Ishikawa (cell line): ENCODE measurements at regions not wholly inside any gene's neighbourhood (a gene's known extent, or its start where the extent isn't known, plus 50 kb on each side); places are given as distances from the start of the nearest gene placed in this dataset.

Source experiments
- CEBPB ChIP-seq: IDR thresholded peaks from 2 replicates; pipeline ENCODE4 v1.6.1; 2012
- CREB1 ChIP-seq: IDR thresholded peaks from 2 replicates; pipeline ENCODE4 v1.6.1; 2012; ENCODE audit warnings: low read depth
- EGR1 ChIP-seq: IDR thresholded peaks from 2 replicates; pipeline ENCODE4 v1.6.1; 2012
- EP300 ChIP-seq: IDR thresholded peaks from 2 replicates; pipeline ENCODE4 v1.6.1; 2012; ENCODE audit warnings: borderline replicate concordance
- FOXM1 ChIP-seq: IDR thresholded peaks from 2 replicates; pipeline ENCODE4 v1.6.1; 2012; ENCODE audit warnings: low read depth, borderline replicate concordance
- MAX ChIP-seq: IDR thresholded peaks from 2 replicates; pipeline ENCODE4 v1.6.1; 2012
- NFIC ChIP-seq: IDR thresholded peaks from 2 replicates; pipeline ENCODE4 v1.6.1; 2012
- RAD21 ChIP-seq: IDR thresholded peaks from 2 replicates; pipeline ENCODE4 v1.6.1; 2012; ENCODE audit warnings: low read depth
- REST ChIP-seq: IDR thresholded peaks from 2 replicates; pipeline ENCODE4 v1.6.1; 2012; ENCODE audit warnings: low read depth, mild to moderate bottlenecking
- TAF1 ChIP-seq: IDR thresholded peaks from 2 replicates; pipeline ENCODE4 v1.6.1; 2012; ENCODE audit warnings: low read depth, mild to moderate bottlenecking
- TCF12 ChIP-seq: IDR thresholded peaks from 2 replicates; pipeline ENCODE4 v1.6.1; 2012; ENCODE audit warnings: low read depth
- TEAD4 ChIP-seq: IDR thresholded peaks from 2 replicates; pipeline ENCODE4 v1.6.1; 2012
- USF1 ChIP-seq: IDR thresholded peaks from 2 replicates; pipeline ENCODE4 v1.6.1; 2012
- YY1 ChIP-seq: IDR thresholded peaks from 2 replicates; pipeline ENCODE4 v1.6.1; 2012; ENCODE audit warnings: low read depth
- ZBTB7A ChIP-seq: IDR thresholded peaks from 2 replicates; pipeline ENCODE4 v1.6.1; 2012; ENCODE audit warnings: low read depth

- TF ChIP-seq FOXM1 (no peak), USF1 (no peak), TCF12 (no peak), TAF1 (no peak), TEAD4 (no peak), CEBPB (no peak), CREB1 (no peak), EP300 (no peak), REST (no peak), NFIC (no peak), YY1 (no peak), RAD21 (no peak), EGR1 (no peak), MAX (no peak), ZBTB7A (no peak)
Measured at GRCh38 chr3:153285194-153285641, 123.2 kb downstream of the RAP2B start.

DNA sequence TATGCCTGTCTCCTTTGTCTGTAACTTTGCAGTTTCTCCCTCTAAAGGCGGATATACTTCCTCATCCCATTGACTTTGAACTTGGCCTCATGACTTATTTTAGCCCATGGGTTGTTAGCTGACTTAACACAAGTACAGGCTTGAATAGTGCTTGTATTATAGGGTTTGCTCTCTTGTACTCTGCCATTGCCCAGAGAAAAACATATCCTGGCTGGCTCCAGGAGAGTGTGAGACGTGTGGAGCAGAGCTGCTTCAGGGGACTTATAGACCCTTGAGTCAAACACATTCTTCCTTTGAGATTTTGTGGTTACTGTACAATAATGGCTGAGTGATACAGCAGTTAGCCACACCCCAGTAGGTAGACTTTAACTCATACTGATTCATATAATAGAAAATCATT lies 124.0 kb downstream of the RAP2B start:
- no peak for TF ChIP-seq CEBPB
- TF ChIP-seq EGR1: no peak
- TF ChIP-seq EP300: no peak
- no peak for TF ChIP-seq CREB1
- TF ChIP-seq TCF12: no peak
- TF ChIP-seq NFIC: no peak
- no peak for TF ChIP-seq YY1
- no peak for TF ChIP-seq TAF1
- no peak for TF ChIP-seq RAD21
- TF ChIP-seq FOXM1: no peak

DNA sequence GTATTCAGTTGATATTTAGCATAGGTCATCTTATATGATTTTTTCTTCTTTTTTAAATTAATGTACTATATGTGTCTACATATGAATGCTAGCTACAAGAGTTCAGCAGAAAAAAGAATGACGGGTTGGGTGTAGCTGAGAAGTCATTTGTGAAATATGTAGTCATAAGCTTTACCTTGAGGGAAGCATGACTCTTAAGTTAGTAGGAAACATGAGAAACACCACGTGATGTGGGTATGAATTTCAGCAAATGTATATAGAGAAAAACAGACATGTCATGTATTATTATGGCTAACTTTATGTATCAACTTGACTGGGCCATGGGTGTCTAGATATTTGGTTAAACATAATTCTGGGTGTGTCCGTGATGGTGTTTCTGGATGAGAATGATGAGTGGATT lies 125.0 kb downstream of the RAP2B start:
- no peak for TF ChIP-seq REST
- TF ChIP-seq TAF1: no peak
- no peak for TF ChIP-seq EGR1
- TF ChIP-seq TCF12: no peak
- TF ChIP-seq FOXM1: no peak
- TF ChIP-seq MAX: no peak
- no peak for TF ChIP-seq CREB1
- TF ChIP-seq NFIC: no peak
- no peak for TF ChIP-seq CEBPB
- TF ChIP-seq EP300: no peak
- no peak for TF ChIP-seq ZBTB7A
- no peak for TF ChIP-seq TEAD4
- TF ChIP-seq RAD21: no peak
- TF ChIP-seq YY1: no peak
- TF ChIP-seq USF1: no peak

DNA sequence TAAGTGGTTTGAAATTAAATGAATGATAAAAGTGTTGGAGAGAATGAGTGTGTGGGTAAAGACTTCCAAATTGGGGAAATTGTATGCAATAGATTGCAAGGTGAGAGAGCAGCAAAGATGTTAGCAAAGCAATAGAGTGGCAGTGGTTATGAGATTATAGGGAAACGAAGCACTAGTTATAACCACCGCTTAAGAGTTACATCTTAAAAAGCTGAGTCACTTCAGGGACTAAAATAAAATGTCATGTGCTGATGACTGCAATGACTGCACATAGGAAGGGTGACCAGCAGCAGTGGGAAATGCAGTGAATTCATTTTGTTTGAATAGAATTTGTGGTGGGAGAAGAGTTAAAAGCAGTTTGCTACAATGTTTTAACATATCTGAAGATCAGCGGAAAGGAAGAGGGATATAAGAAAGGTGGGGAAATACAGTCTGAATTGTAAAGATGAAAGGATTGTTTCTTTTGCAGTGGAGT lies 127.3 kb downstream of the RAP2B start:
- no peak for TF ChIP-seq MAX
- no peak for TF ChIP-seq REST
- TF ChIP-seq TCF12: no peak
- no peak for TF ChIP-seq RAD21
- no peak for TF ChIP-seq USF1
- TF ChIP-seq CEBPB: no peak
- no peak for TF ChIP-seq EGR1
